Muscle layer of duodenum (tissue), 2 donors: ENCODE measurements at regions not wholly inside any gene's neighbourhood (a gene's known extent, or its start where the extent isn't known, plus 50 kb on each side); places are given as distances from the start of the nearest gene placed in this dataset.

Experiments
- H3K27ac ChIP-seq: one replicate; pipeline ENCODE4 v1.7.0; 2013; ENCODE audit warnings: mild to moderate bottlenecking, low read length
- H3K27me3 ChIP-seq: one replicate; pipeline ENCODE4 v1.7.0; 2013; ENCODE audit warnings: low read depth, mild to moderate bottlenecking, control low read depth, low read length
- H3K36me3 ChIP-seq, 2 donors: one replicate each; pipeline ENCODE4 v1.7.0; 2013; ENCODE audit warnings: low read length in 2 of 2, control low read depth in 1 of 2, mild to moderate bottlenecking in 1 of 2; ENCODE audit not compliant: insufficient read depth in 2 of 2, control insufficient read depth in 1 of 2
- H3K4me1 ChIP-seq, 2 donors: one replicate each; pipeline ENCODE4 v1.7.0; 2013; ENCODE audit warnings: low read length in 2 of 2, mild to moderate bottlenecking in 2 of 2, control low read depth in 1 of 2, moderate library complexity in 1 of 2; ENCODE audit not compliant: insufficient read depth in 2 of 2, control insufficient read depth in 1 of 2
- H3K4me3 ChIP-seq, 2 donors: one replicate each; pipeline ENCODE4 v1.7.0; 2013; ENCODE audit warnings: low read length in 2 of 2, low read depth in 1 of 2, mild to moderate bottlenecking in 1 of 2
- H3K9me3 ChIP-seq, 2 donors: one replicate each; pipeline ENCODE4 v1.7.0; 2013; ENCODE audit warnings: low read length in 2 of 2, control low read depth in 1 of 2, mild to moderate bottlenecking in 1 of 2; ENCODE audit not compliant: control insufficient read depth in 1 of 2
- donor health status: healthy.

- Histone ChIP-seq H3K4me3 (no peak overlapping the region), H3K9me3 (no peaks in the 10 kb centered on the region), H3K4me1 (no peaks in the 10 kb centered on the region), H3K36me3 (no peaks in the 10 kb centered on the region), H3K27ac (no peak overlapping the region), H3K27me3 (no peaks in the 10 kb centered on the region)
Observed at GRCh38 chr15:87343966-87344365, 912.6 kb downstream of the NTRK3 start.

- Histone ChIP-seq H3K27ac (no peak overlapping the region), H3K36me3 (no peaks in the 10 kb centered on the region), H3K4me1 (no peaks in the 10 kb centered on the region), H3K9me3 (no peaks in the 10 kb centered on the region), H3K27me3 (no peaks in the 10 kb centered on the region), H3K4me3 (no peak overlapping the region)
Observed at GRCh38 chr15:87340370-87340769, 916.2 kb downstream of the NTRK3 start.

GRCh38 chr15:87326269-87326668 lies 930.3 kb downstream of the NTRK3 start:
- H3K27ac ChIP-seq: no peak overlapping the region
- peaks cover 0 to 2% of the 10 kb centered on the region in 2 donors for H3K9me3 ChIP-seq
- H3K36me3 ChIP-seq: no peaks in the 10 kb centered on the region
- H3K4me3 ChIP-seq: no peak overlapping the region
- no peaks in the 10 kb centered on the region for H3K4me1 ChIP-seq
- no peaks in the 10 kb centered on the region for H3K27me3 ChIP-seq

GRCh38 chr15:87322870-87323269 lies 933.7 kb downstream of the NTRK3 start:
- Histone ChIP-seq H3K4me1 (no peaks in the 10 kb centered on the region), H3K27me3 (no peaks in the 10 kb centered on the region), H3K36me3 (no peaks in the 10 kb centered on the region), H3K27ac (no peak overlapping the region), H3K4me3 (no peak overlapping the region), H3K9me3 (no peaks in the 10 kb centered on the region)

GRCh38 chr15:87322265-87322664 lies 934.3 kb downstream of the NTRK3 start:
- no peaks in the 10 kb centered on the region for H3K4me1 ChIP-seq
- H3K27me3 ChIP-seq: no peaks in the 10 kb centered on the region
- no peak overlapping the region for H3K4me3 ChIP-seq
- no peaks in the 10 kb centered on the region for H3K9me3 ChIP-seq
- H3K36me3 ChIP-seq: no peaks in the 10 kb centered on the region
- H3K27ac ChIP-seq: no peak overlapping the region

GRCh38 chr15:87317900-87318299 lies 938.6 kb downstream of the NTRK3 start:
- H3K27me3 ChIP-seq: no peaks in the 10 kb centered on the region
- no peak overlapping the region for H3K4me3 ChIP-seq
- no peaks in the 10 kb centered on the region for H3K4me1 ChIP-seq
- H3K36me3 ChIP-seq: no peaks in the 10 kb centered on the region
- no peak overlapping the region for H3K27ac ChIP-seq
- H3K9me3 ChIP-seq: no peaks in the 10 kb centered on the region

GRCh38 chr15:87312221-87312620 lies 944.3 kb downstream of the NTRK3 start:
- Histone ChIP-seq H3K4me3 (no peak overlapping the region), H3K4me1 (no peaks in the 10 kb centered on the region), H3K36me3 (no peaks in the 10 kb centered on the region), H3K27ac (no peak overlapping the region), H3K9me3 (no peaks in the 10 kb centered on the region), H3K27me3 (no peaks in the 10 kb centered on the region)

- no peaks in the 10 kb centered on the region for H3K27me3 ChIP-seq
- H3K4me3 ChIP-seq: no peak overlapping the region
- no peaks in the 10 kb centered on the region for H3K4me1 ChIP-seq
- no peak overlapping the region for H3K27ac ChIP-seq
- H3K9me3 ChIP-seq: peaks cover 0 to 4% of the 10 kb centered on the region in 2 donors
- H3K36me3 ChIP-seq: no peaks in the 10 kb centered on the region
Observed at GRCh38 chr15:87300146-87300545, 956.4 kb downstream of the NTRK3 start.

GRCh38 chr15:87294854-87295253 lies 961.7 kb downstream of the NTRK3 start:
- Histone ChIP-seq H3K27me3 (no peaks in the 10 kb centered on the region), H3K4me3 (no peak overlapping the region), H3K36me3 (no peaks in the 10 kb centered on the region), H3K9me3 (peaks cover 0 to 10% of the 10 kb centered on the region in 2 donors), H3K4me1 (no peaks in the 10 kb centered on the region), H3K27ac (no peak overlapping the region)

- peaks cover 0 to 10% of the 10 kb centered on the region in 2 donors for H3K9me3 ChIP-seq
- H3K36me3 ChIP-seq: no peaks in the 10 kb centered on the region
- no peaks in the 10 kb centered on the region for H3K4me1 ChIP-seq
- H3K4me3 ChIP-seq: no peak overlapping the region
- H3K27ac ChIP-seq: no peak overlapping the region
- no peaks in the 10 kb centered on the region for H3K27me3 ChIP-seq
Observed at GRCh38 chr15:87293031-87293430, 963.5 kb downstream of the NTRK3 start.

GRCh38 chr15:87287156-87287555 lies 969.4 kb downstream of the NTRK3 start:
- H3K36me3 ChIP-seq: no peaks in the 10 kb centered on the region
- no peaks in the 10 kb centered on the region for H3K4me1 ChIP-seq
- no peak overlapping the region for H3K27ac ChIP-seq
- H3K4me3 ChIP-seq: no peak overlapping the region
- H3K9me3 ChIP-seq: peaks cover 0 to 6% of the 10 kb centered on the region in 2 donors
- H3K27me3 ChIP-seq: no peaks in the 10 kb centered on the region

GRCh38 chr15:87269566-87269965 lies 987.0 kb downstream of the NTRK3 start:
- no peaks in the 10 kb centered on the region for H3K36me3 ChIP-seq
- no peaks in the 10 kb centered on the region for H3K27me3 ChIP-seq
- H3K27ac ChIP-seq: no peak overlapping the region
- H3K4me3 ChIP-seq: no peak overlapping the region
- H3K9me3 ChIP-seq: peaks cover 0 to 14% of the 10 kb centered on the region in 2 donors
- no peaks in the 10 kb centered on the region for H3K4me1 ChIP-seq
